ENCODE measurements at regions not wholly inside any gene's neighbourhood (a gene's known extent, or its start where the extent isn't known, plus 50 kb on each side); places are given as distances from the start of the nearest gene placed in this dataset.

DNA sequence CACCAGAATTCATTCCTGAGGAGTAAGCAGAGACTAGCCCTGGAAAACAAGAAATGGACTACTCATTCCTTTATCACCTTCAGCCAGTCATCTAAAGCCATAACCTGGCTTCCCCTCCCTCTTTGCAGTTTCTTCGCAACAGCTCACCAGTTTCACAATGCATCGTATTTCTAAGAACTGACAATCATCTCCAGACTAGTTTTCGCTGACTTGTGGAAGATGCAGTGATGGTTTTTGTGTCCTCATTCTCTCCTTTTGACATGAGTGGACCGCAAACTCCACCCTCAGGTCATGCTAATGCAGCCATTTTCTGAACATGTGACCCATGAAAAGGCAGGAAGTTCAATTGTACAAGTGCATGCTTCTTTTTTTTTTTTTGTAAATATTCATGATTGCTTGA is 1203.5 kb downstream of the PCDH7 start:
- TF ChIP-seq POLR2A (IDR thresholded peaks at IDR 0.05; ENCODE audit: low read length) (no peak), GATA1 (IDR thresholded peaks at IDR 0.05; ENCODE audit: low read depth, low read length) (no peak)
